ENCODE measurements at regions not wholly inside any gene's neighbourhood (a gene's known extent, or its start where the extent isn't known, plus 50 kb on each side); places are given as distances from the start of the nearest gene placed in this dataset.

DNA sequence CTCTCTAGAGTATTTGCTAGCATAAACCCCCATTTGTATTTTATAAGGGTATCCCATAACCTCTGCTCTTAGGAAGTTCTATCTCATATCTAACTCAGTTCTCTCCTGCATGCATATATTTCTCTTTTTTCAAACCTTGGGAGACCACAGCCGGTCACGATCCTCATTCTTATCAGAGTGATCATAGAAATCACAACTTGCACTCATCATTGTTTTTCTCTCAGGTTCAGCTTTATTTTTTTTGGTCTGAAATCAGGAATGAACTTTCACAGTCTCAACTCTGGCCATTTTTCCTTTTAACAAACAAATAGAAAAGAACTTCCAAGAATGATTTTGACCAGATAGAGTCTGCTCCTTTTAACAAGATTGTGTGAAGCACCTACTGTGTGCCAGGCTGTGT lies 98.6 kb upstream of the BLID start:
- TF ChIP-seq, protein P1, sequence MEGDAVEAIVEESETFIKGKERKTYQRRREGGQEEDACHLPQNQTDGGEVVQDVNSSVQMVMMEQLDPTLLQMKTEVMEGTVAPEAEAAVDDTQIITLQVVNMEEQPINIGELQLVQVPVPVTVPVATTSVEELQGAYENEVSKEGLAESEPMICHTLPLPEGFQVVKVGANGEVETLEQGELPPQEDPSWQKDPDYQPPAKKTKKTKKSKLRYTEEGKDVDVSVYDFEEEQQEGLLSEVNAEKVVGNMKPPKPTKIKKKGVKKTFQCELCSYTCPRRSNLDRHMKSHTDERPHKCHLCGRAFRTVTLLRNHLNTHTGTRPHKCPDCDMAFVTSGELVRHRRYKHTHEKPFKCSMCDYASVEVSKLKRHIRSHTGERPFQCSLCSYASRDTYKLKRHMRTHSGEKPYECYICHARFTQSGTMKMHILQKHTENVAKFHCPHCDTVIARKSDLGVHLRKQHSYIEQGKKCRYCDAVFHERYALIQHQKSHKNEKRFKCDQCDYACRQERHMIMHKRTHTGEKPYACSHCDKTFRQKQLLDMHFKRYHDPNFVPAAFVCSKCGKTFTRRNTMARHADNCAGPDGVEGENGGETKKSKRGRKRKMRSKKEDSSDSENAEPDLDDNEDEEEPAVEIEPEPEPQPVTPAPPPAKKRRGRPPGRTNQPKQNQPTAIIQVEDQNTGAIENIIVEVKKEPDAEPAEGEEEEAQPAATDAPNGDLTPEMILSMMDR (IDR thresholded peaks at IDR 0.05; ENCODE audit: low read depth, low read length) = no peak
- peak in 1 of 2 donors; percentile 67 for DNase-seq (ENCODE audit: low read depth in 2 of 2)
- no peak overlapping the region for H3K4me3 ChIP-seq (replicated peaks in 1 of 2; ENCODE audit: low read depth in 2 of 2, low read length in 2 of 2)

DNA sequence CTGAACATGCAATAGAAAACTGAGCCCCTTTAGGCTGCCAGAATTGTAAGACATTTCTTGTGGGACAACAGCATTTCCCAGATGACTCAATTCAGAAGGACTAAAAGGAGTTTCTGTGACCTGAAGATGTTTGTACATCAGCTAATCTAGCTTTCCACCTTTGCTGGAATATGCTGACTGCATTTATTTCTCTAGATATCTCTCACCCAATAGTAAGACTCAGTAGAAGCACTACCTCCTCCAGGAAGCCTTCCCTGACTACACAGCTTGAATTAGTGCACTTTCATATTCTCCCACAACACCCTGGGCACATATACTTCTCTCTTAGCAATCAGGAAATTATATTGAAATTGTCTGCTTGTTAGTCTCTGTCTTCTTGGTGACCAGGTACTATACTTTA lies 98.1 kb upstream of the BLID start:
- DNase-seq (ENCODE audit: low read depth in 2 of 2) = no peak
- H3K4me3 ChIP-seq (replicated peaks in 1 of 2; ENCODE audit: low read depth in 2 of 2, low read length in 2 of 2) = no peak overlapping the region
- TF ChIP-seq, protein P1 (IDR thresholded peaks at IDR 0.05; ENCODE audit: low read depth, low read length) = no peak

DNA sequence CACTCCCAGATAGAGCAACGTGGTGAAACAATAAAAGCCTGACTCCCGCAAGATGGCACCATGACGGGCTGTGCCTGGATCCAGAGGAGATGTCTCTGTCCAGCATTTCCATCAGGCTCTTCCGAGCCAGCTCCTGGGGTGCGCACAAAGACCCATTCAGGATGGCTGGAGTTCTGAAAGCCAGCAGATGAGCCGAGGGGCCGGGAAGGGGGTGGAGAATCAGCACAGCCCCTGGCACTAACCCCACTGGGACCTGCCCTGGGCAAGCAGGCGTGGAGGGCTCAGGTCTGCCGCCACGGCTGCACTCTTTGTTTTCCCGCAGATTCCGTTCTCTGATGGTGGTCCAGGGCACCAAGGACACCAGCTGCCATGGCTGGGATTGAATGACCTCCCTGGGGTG lies 97.2 kb upstream of the BLID start:
- no peak for DNase-seq (ENCODE audit: low read depth in 2 of 2)
- no peak overlapping the region for H3K4me3 ChIP-seq (replicated peaks in 1 of 2; ENCODE audit: low read depth in 2 of 2, low read length in 2 of 2)
- TF ChIP-seq, protein P1 (IDR thresholded peaks at IDR 0.05; ENCODE audit: low read depth, low read length) = no peak

DNA sequence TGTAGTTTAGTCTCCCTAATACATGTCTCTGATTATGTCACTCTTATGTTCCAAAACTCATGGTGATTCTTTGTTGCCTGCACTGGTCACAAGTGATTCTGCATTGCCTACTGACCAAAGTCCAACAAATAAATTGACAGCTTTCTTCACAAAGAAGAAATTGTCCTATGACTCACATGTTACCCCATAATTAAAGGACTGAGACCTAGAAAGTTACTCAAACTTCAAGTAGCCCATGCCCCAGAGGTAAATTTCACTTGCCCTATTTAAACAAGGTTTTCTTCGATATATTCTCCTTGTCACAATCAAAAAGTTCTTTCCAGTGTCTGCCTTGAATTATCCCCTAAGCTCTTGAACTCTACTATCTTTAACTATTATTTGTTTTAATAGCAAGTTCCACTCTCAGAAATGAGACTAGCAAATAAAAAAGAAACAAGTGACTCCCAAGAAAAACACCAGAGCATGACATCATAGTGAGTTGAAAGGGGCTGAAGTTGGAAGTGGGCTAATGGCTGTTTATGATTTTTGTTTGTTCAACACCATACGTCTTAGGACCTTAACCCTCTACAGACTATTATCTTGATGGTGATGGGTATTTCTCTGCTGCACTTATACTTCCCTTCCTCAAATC lies 94.5 kb upstream of the BLID start:
- no peak for DNase-seq (ENCODE audit: low read depth in 2 of 2)
- no peak overlapping the region for H3K4me3 ChIP-seq (replicated peaks in 1 of 2; ENCODE audit: low read depth in 2 of 2, low read length in 2 of 2)
- TF ChIP-seq, protein P1 (IDR thresholded peaks at IDR 0.05; ENCODE audit: low read depth, low read length) = no peak

DNA sequence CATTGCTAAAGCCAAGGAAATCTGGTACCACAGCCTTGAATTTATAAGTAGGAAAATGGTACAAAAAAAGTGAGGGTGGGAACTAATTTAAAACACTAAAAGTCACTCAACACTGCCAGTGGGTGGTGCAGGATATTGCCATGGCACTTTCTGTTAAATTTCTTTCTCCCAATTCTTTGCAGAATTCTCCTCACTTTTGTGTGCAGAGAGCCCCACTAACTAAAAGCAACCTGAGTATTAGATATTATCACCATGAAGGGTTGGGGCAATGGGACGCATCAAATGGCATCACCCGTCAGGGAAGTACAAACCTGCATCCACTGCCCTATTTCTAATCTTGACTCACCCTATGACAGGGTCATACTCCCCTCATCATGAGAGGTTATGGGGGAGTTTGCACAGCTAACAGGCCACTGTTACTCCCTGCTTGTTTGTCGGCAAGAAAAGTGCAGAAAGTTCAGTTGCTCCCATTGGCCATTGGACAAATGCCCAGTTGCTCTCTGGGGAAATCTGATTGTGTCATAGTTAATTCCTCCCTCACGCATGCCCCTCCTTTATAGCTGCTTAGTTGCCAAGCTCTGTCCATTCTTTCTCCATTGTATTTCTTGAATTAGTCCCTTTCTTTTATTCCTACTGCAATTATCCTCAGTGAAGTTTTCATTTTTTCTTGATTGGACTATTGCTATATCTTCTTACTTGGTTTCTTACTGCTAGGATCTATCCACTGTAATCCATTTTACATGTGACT lies 93.8 kb upstream of the BLID start:
- H3K4me3 ChIP-seq (replicated peaks in 1 of 2; ENCODE audit: low read depth in 2 of 2, low read length in 2 of 2) = no peak overlapping the region
- DNase-seq (ENCODE audit: low read depth in 2 of 2) = peak; percentile 96 to 97
- TF ChIP-seq, protein P1 (IDR thresholded peaks at IDR 0.05; ENCODE audit: low read depth, low read length) = no peak

DNA sequence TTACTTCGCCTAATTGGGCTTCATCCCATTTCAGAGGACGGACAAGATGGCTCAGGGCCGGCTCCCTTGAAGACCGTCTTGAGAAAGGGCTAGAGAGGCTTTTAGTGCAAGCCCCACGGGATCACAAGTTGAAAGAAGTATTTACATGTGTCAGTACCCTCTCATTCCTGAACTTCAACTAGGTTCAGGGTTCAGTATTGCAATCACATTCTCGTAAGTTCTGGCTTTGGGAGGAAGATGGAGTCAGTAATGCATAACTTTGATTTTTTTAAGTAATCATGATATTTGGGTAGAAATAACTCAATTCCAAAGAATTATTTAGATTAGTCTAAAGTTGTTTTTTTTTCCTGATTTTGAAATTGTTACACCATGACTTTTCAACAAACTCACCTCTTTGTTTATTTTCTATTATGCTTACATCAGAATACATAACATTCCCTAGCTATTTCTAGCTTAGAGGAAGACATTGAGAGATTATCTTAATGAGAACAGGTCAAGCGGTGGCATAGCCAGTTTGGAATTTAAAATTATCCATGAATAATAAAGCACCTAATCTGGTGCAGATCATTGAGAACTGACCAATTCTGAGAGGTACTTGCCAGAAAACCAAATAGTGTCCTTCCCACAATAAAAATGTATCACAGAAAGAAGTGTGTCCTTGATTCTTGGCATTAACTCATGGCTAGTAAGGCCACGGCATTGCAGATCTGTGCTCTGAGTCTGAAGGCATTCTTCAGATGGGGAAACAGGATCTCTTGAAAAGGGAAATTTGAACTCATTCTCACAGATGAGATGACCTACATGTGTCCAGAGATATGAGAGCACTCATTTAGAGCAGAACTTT lies 92.1 kb upstream of the BLID start:
- DNase-seq (ENCODE audit: low read depth in 2 of 2) = peak; percentile 67 to 91
- TF ChIP-seq, protein P1 (IDR thresholded peaks at IDR 0.05; ENCODE audit: low read depth, low read length) = no peak
- H3K4me3 ChIP-seq (replicated peaks in 1 of 2; ENCODE audit: low read depth in 2 of 2, low read length in 2 of 2) = peak overlapping the region; percentile 33

Data from cardiac fibroblast (primary cell).